KBM-7 (cell line): ENCODE measurements at regions not wholly inside any gene's neighbourhood (a gene's known extent, or its start where the extent isn't known, plus 50 kb on each side); places are given as distances from the start of the nearest gene placed in this dataset.

Experiments used
- DNase-seq: peaks from one replicate; pipeline ENCODE4 v3.0.0-alpha.2; 2015
- in situ Hi-C: fragments of 300-500 bp; cut with MboI; formaldehyde crosslinking; loops from 2 replicates; pipeline ENCODE4 v1.14.3; 2020; ENCODE audit warnings: low sequenced_read_pairs, low pct_unique_long_range_greater_than_20kb, mixed read lengths

DNA sequence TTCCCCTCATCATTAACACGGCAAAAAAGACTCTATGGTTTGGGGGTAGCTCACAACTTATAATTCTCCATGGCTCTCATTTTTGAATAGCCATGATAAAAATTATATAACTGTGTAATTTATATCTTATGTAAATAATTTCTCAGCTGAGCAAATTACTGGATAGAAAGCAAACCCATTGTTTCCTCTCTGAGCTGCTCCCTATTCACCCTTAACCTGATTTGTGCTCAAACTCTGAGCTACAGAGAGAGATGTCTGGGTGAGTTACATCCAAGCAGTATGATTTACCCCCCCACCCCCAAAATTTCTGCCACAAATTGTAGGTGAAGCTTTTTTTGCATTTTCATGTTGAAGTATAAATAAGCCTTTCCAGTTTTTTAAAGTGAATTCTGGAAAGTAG, 123.7 kb downstream of the TFCP2L1 start:
- no peak for DNase-seq
- in situ Hi-C loops: no loop called here

DNA sequence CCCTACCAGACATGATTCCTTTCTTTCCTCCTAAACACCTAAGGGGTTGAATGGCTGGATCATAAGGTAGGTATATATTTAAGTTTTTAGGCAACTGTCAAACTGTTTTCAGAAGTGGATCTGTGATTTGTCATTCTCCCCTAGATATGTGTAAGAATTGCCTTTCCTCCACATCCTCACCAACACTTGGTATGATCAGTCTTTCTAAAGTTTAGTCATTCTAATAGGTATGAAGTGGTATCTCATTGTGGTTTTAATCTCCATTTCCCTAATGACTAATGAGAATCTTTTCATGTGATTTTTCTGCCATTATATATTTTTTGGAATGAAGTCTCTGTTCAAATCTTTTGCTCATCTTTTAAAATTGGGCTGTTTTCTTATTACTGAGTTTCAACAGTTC, 122.1 kb downstream of the TFCP2L1 start:
- no peak for DNase-seq
- in situ Hi-C loops: no loop called here

DNA sequence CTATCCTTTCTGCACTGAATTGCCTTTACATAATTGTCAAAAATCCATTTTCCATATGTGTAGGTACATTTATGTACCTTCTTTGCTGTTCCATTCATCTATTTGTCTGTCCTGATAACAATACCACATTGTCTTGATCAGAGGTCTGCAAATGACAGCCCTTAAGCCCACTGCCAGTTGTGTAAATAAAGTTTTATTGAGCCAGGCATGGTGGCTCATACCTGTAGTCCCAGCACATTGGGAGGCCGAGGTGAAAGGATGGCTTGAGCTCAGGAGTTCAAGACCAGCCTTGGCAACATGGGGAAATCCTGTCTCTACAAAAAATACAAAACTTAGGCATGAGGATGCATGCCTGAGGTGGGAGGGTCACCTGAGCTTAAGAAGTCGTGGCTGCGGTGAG, 121.0 kb downstream of the TFCP2L1 start:
- no peak for DNase-seq

DNA sequence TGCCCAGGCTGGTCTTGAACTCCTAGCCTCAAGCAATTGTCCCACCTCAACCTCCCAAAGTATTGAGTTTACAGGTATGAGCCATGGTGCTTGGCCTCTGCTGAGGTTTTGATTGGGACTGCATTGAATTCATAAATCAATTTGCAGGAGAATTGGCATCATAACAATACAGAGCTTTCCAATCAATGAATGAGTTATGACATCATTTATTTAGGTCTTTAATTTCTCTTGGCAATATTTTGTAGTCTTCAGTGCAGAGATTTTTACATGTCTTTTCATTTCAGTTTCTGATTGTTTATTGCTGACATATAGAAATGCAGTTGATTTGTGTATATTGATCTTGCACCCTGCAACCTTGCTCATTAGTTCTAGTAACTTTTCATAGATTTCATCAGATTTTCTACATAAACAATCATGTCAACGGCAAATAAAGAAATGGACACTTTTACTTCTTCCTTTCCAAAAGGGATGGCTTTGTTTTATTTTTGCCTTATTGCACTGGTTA, 119.9 kb downstream of the TFCP2L1 start:
- DNase-seq: no peak
- in situ Hi-C loops: no loop called here

More for the DNA sequence above, 121.0 kb downstream of the TFCP2L1 start:
- in situ Hi-C loops: no loop called here
